CD4-positive, alpha-beta T cell treated with Interleukin-21 for 1 hour (primary cell): ENCODE measurements at regions not wholly inside any gene's neighbourhood (a gene's known extent, or its start where the extent isn't known, plus 50 kb on each side); places are given as distances from the start of the nearest gene placed in this dataset.

Source experiments
- DNase-seq: peaks from one replicate; pipeline ENCODE4 v3.0.0-alpha.2; 2020

- DNase-seq, result peak; percentile 2
Measured at GRCh38 chr3:42345811-42346210, 64.6 kb downstream of the LYZL4 start.

- DNase-seq, result no peak
Measured at GRCh38 chr3:42340466-42340865, 69.9 kb downstream of the LYZL4 start.

- no peak for DNase-seq
Measured at GRCh38 chr3:42339321-42339720, 71.1 kb downstream of the LYZL4 start.

- DNase-seq, result no peak
Measured at GRCh38 chr3:42336103-42336502, 70.1 kb upstream of the CCK start.

- DNase-seq, result no peak
Measured at GRCh38 chr3:42317137-42317536, 51.2 kb upstream of the CCK start.
